WTC11 (cell line): ENCODE measurements at regions not wholly inside any gene's neighbourhood (a gene's known extent, or its start where the extent isn't known, plus 50 kb on each side); places are given as distances from the start of the nearest gene placed in this dataset.
A peak's percentile ranks its signal among the peaks of the same experiment; 100 is the strongest.

ENCODE experiments used
- ATAC-seq: fragments of 200-7000 bp; cut with Tn5 transposase; 2 replicates; pipeline ENCODE4 v1.10.0; 2021; ENCODE audit warnings: mild to moderate bottlenecking, moderate library complexity
- CTCF ChIA-PET: fragments of 300-600 bp; sonication (Branson Sonifier 250); formaldehyde crosslinking; loops from one replicate; lab custom pipeline; 2021; ENCODE audit warnings: antibody characterized with exemption; lab: Charles Lee
- POLR2A ChIA-PET: fragments of 350-600 bp; sonication (Branson Sonifier 250); formaldehyde crosslinking; loops from one replicate; lab custom pipeline; 2021; ENCODE audit warnings: antibody characterized with exemption; lab: Charles Lee
- DNase-seq: peaks from one replicate; pipeline ENCODE4 v3.0.0; 2021; ENCODE audit warnings: low spot score
- H3K27ac Mint-ChIP-seq: 2 replicates; pipeline ENCODE4 v1.8.0; 2021; ENCODE audit warnings: mixed read lengths
- H3K27me3 Mint-ChIP-seq: 2 replicates; pipeline ENCODE4 v1.8.0; 2021; ENCODE audit warnings: low read depth, mild to moderate bottlenecking, moderate library complexity, mixed read lengths
- H3K36me3 Mint-ChIP-seq: 2 replicates; pipeline ENCODE4 v1.8.0; 2021; ENCODE audit warnings: mixed read lengths
- H3K4me1 Mint-ChIP-seq: 2 replicates; pipeline ENCODE4 v1.8.0; 2022; ENCODE audit warnings: mixed read lengths
- H3K4me3 Mint-ChIP-seq: 2 replicates; pipeline ENCODE4 v1.8.0; 2021; ENCODE audit warnings: mild to moderate bottlenecking, moderate library complexity, mixed read lengths
- H3K9me3 Mint-ChIP-seq: 2 replicates; pipeline ENCODE4 v1.8.0; 2021; ENCODE audit warnings: mixed read lengths
- AR ChIP-seq: fragments of 250-450 bp; sonication (Bioruptor Pico); IDR thresholded peaks from 2 replicates; pipeline ENCODE4 v1.9.0; 2021; ENCODE audit warnings: mild to moderate bottlenecking
- ARID4B ChIP-seq: sonication (generic); formaldehyde crosslinking; IDR thresholded peaks from 2 replicates; pipeline ENCODE4 v1.8.0; 2023; ENCODE audit warnings: missing genetic modification reagents, mild to moderate bottlenecking, borderline replicate concordance
- CREB1 ChIP-seq: sonication (generic); formaldehyde crosslinking; IDR thresholded peaks from 2 replicates; pipeline ENCODE4 v1.8.0; 2023; ENCODE audit warnings: mild to moderate bottlenecking, missing genetic modification reagents
- ERG ChIP-seq: fragments of 250-450 bp; sonication (Bioruptor Pico); IDR thresholded peaks from 2 replicates; pipeline ENCODE4 v1.8.0; 2021; ENCODE audit warnings: mild to moderate bottlenecking
- FOXK1 ChIP-seq: sonication (generic); formaldehyde crosslinking; IDR thresholded peaks from 2 replicates; pipeline ENCODE4 v1.8.0; 2022; ENCODE audit warnings: mild to moderate bottlenecking, moderate library complexity, missing genetic modification reagents
- FOXP4 ChIP-seq: sonication (generic); formaldehyde crosslinking; IDR thresholded peaks from 2 replicates; pipeline ENCODE4 v1.8.0; 2022; ENCODE audit warnings: mild to moderate bottlenecking, missing genetic modification reagents
- MAX ChIP-seq: sonication (generic); formaldehyde crosslinking; IDR thresholded peaks from 2 replicates; pipeline ENCODE4 v1.8.0; 2022; ENCODE audit warnings: mild to moderate bottlenecking, missing genetic modification reagents
- MLX ChIP-seq: sonication (generic); formaldehyde crosslinking; IDR thresholded peaks from 2 replicates; pipeline ENCODE4 v1.8.1; 2023; ENCODE audit warnings: mild to moderate bottlenecking, missing genetic modification reagents, moderate library complexity
- MXD4 ChIP-seq: fragments of 250-450 bp; sonication (Bioruptor Pico); IDR thresholded peaks from 2 replicates; pipeline ENCODE4 v1.8.0; 2021; ENCODE audit warnings: mild to moderate bottlenecking, moderate library complexity, borderline replicate concordance
- OVOL2 ChIP-seq: fragments of 250-450 bp; sonication (Bioruptor Pico); IDR thresholded peaks from 2 replicates; pipeline ENCODE4 v1.9.0; 2021; ENCODE audit warnings: mild to moderate bottlenecking, borderline replicate concordance
- PRDM15 ChIP-seq: sonication (generic); formaldehyde crosslinking; IDR thresholded peaks from 2 replicates; pipeline ENCODE4 v1.8.0; 2022; ENCODE audit warnings: missing genetic modification reagents
- SP1 ChIP-seq: sonication (generic); formaldehyde crosslinking; conservative IDR thresholded peaks from 2 replicates; pipeline ENCODE4 v1.8.1; 2022; ENCODE audit warnings: missing genetic modification reagents
- USF2 ChIP-seq: sonication (generic); formaldehyde crosslinking; IDR thresholded peaks from 2 replicates; pipeline ENCODE4 v1.8.1; 2023; ENCODE audit warnings: mild to moderate bottlenecking, missing genetic modification reagents, moderate library complexity
- ZNF263 ChIP-seq: sonication (generic); formaldehyde crosslinking; IDR thresholded peaks from 2 replicates; pipeline ENCODE4 v1.8.1; 2022; ENCODE audit warnings: low read depth, mild to moderate bottlenecking, moderate library complexity, missing genetic modification reagents
- ZSCAN18 ChIP-seq: fragments of 250-450 bp; sonication (Bioruptor Pico); IDR thresholded peaks from 2 replicates; pipeline ENCODE4 v2.1.2; 2022; ENCODE audit warnings: mild to moderate bottlenecking, moderate library complexity

- Mint-ChIP-seq H3K36me3 (no peaks in the 10 kb centered on the region), H3K27me3 (peaks cover 18% of the 10 kb centered on the region), H3K4me3 (peak overlapping the region; percentile 71), H3K9me3 (no peaks in the 10 kb centered on the region), H3K27ac (no peak overlapping the region), H3K4me1 (peaks cover 44% of the 10 kb centered on the region)
- no peak for TF ChIP-seq ZSCAN18 (CRISPR knock-in tag)
- TF ChIP-seq USF2 = no peak
- TF ChIP-seq OVOL2 (CRISPR knock-in tag) = no peak
- no peak for TF ChIP-seq AR (CRISPR knock-in tag)
- TF ChIP-seq FOXK1 (CRISPR knock-in tag) = no peak
- TF ChIP-seq ZNF263 (CRISPR knock-in tag) = no peak
- no peak for TF ChIP-seq ERG (CRISPR knock-in tag)
- TF ChIP-seq CREB1 = no peak
- no peak for TF ChIP-seq SP1 (CRISPR knock-in tag)
- TF ChIP-seq ARID4B (CRISPR knock-in tag) = no peak
- TF ChIP-seq FOXP4 (CRISPR knock-in tag) = no peak
- no peak for TF ChIP-seq MLX (CRISPR knock-in tag)
- TF ChIP-seq MXD4 (CRISPR knock-in tag) = no peak
- TF ChIP-seq MAX (CRISPR knock-in tag) = no peak
- TF ChIP-seq PRDM15 = no peak
- CTCF ChIA-PET = interaction anchor here (1.1 kb wide), 1 partner anchor 178 kb away, joined by 4 read pairs; no protein-coding TSS in a partner anchor
- no peak for ATAC-seq
- POLR2A ChIA-PET = no interaction called here
- DNase-seq = no peak
These were observed 167.8 kb upstream of the LHX5 start for GRCh38 chr12:113639474-113639873.
